CD4-positive, alpha-beta T cell treated with Interleukin-12 subunit alpha and Interleukin-12 subunit beta, for 1 hour (primary cell): ENCODE measurements at regions not wholly inside any gene's neighbourhood (a gene's known extent, or its start where the extent isn't known, plus 50 kb on each side); places are given as distances from the start of the nearest gene placed in this dataset.

ENCODE experiments used
- DNase-seq: peaks from one replicate; pipeline ENCODE4 v3.0.0-alpha.2; 2020

GRCh38 chr1:218828125-218828650, 345.5 kb upstream of the LYPLAL1 start:
- no peak for DNase-seq

DNA sequence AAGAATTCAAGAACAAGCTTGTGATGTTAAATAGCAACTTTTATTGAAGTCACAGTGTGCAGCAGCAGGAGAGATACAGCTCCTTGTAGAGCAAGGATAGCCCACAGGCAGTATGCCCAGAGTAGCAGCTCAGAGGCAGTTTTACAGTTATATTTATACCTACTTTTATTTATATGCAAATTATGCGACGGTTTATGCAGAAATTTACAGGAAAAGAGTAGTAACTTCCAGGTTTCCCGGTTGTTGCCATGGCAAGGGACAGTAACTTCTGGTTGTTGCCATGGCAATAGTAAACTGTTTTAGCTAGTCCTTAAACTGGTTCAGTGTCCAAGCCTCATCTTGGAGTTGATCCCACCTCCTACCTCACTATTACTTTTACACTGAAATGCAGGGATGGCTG, 344.6 kb upstream of the LYPLAL1 start:
- DNase-seq, result no peak

DNA sequence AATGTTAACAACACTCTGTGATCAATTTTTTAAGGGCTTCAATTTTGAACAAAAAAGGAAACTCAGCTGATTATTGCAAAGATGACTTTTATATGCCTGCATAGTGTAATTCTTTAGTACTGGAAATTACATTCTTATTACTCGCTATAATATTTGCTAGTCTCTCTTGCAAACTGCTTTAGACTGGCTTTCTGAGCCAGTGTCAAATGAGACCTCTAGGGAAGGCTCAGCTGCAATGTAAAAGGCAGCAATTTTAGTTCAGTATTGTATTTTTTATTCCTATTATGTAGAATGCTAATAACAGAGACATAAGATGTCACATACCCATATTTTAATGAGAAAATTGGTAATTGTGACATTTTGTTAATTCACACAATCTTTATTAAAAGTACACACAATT, 338.1 kb upstream of the LYPLAL1 start:
- no peak for DNase-seq

DNA sequence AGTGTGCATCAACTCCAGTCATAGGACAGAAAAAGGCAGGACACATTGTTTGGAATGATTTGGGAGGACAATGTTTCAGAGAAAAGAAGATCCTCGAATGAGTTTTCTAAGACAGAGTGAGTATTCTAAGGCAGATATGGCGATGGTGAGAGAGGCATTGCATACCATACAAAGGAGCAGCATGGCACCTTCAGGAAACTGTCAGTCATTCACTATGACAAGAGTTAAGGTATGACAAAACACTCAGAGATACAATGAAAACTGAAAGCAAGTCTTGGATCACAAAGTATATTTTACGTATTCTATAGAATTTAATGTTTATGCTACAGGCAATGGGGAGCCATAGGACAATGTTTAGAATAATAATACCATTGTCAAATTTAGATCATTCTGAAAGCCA, 337.4 kb upstream of the LYPLAL1 start:
- no peak for DNase-seq

DNA sequence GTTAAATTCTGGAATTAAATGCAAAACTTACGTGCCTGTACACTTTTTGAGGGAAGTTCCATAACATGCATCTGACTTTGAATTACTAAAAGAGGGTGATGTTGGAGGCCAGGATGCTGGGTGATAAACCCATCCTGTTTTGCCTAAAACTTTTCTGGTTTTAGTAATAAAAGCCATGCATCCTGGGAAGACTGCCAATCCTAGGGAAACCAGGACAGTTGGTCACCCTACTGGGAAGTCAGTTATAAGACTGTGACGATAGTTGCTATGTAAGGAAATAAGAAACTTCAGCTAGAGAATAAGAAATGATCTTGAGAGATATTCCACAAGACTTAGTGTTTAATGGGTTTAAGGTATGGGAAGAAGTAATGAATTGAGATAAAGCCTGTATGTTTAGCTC, 336.6 kb upstream of the LYPLAL1 start:
- no peak for DNase-seq

GRCh38 chr1:218845589-218845988, 328.1 kb upstream of the LYPLAL1 start:
- DNase-seq, result no peak

DNA sequence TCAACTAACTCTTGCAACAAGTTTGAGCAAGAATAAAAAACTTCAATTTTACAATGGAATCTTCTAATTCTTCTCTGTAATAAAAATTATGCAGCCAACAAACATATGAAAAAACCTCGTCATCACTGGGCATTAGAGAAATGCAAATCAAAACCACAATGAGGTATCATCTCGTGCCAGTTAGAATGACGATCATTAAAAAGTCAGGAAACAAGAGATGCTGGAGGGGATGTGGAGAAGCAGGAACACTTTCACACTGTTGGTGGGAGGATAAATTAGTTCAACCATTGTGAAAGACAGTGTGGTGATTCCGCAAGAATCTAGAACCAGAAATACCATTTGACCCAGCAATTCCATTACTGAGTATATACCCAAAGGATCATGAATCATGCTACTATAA, 327.5 kb upstream of the LYPLAL1 start:
- DNase-seq, result no peak

GRCh38 chr1:218847089-218847768, 326.4 kb upstream of the LYPLAL1 start:
- DNase-seq, result no peak

- DNase-seq, result no peak
These were observed 325.7 kb upstream of the LYPLAL1 start for GRCh38 chr1:218848009-218848408.

DNA sequence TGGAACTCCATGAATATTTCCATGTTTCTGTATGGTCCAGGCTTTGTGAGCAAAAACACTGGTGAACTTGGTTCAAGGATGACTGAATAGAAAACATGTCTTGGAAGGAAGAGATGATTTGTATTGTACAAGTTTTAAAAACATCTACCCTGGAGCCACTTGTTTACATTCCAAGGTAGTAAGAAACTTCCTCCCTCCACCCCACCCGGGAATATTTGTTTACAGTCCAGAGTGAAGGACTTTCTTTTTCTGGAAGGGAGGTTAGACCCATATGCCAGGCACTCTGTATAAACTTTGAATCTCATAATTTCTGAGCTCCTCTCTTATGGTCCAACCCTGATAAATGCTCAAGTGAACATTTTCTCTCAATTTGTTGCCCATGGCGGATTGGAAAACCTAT, 323.3 kb upstream of the LYPLAL1 start:
- DNase-seq, result no peak

- no peak for DNase-seq
These were observed 322.1 kb upstream of the LYPLAL1 start for GRCh38 chr1:218851586-218851985.

DNA sequence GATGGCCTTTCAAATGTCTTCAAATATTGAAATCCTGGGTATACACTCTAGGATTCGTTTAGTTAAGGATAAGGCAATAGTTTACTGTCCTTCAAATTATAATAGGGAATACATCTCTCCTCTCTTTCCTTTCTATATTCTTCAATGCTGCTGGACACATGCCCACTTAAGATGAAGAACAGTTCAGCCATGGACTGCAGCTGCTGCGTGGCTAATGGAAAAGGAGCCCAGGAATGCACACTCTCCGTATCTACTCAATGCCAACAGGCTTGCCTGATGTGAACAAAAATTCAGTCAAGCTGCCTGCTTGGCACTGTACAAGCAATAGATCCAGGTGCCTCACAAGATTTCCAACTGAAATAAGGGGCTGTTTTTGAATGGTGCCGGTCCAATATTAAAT, 321.2 kb upstream of the LYPLAL1 start:
- DNase-seq, result no peak

GRCh38 chr1:218863987-218864386, 309.7 kb upstream of the LYPLAL1 start:
- DNase-seq, result no peak

DNA sequence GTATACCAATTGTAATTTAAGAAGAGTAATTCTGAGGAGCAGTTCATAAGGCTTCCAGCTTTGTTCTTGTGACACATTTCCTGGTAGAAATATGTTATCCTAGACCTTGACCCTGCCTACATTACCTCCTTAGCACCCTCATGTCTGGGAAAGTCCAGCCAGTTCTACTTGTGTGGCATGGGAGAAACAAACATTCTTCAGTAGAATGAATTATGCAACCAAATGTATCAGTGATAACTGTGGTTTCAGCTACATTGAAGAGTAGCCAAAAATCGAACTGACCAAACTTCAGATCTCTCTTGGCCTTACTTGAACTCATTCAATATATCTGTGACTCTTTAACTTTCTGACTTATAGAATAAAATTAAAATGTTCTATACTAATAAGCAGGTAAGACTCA, 308.1 kb upstream of the LYPLAL1 start:
- DNase-seq, result no peak

GRCh38 chr1:218866507-218866906, 307.2 kb upstream of the LYPLAL1 start:
- no peak for DNase-seq

DNA sequence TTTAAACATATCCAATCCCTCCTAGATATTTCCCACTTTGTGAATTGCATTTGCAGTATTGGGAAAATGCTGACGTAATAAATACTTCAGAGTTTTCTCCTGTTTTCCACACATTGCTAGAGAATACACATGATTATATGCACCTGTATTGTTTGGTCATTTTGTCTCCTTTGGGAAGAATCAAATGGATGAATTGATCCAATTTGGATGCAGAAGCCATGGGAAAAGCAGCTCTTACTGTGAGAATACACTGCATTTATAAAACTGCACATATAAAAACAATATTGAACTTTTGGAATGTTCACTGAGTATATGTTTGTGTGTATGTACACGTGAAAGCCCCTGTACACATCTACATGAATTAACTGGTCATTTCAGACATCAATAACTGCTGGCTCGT, 306.6 kb upstream of the LYPLAL1 start:
- DNase-seq, result no peak

DNA sequence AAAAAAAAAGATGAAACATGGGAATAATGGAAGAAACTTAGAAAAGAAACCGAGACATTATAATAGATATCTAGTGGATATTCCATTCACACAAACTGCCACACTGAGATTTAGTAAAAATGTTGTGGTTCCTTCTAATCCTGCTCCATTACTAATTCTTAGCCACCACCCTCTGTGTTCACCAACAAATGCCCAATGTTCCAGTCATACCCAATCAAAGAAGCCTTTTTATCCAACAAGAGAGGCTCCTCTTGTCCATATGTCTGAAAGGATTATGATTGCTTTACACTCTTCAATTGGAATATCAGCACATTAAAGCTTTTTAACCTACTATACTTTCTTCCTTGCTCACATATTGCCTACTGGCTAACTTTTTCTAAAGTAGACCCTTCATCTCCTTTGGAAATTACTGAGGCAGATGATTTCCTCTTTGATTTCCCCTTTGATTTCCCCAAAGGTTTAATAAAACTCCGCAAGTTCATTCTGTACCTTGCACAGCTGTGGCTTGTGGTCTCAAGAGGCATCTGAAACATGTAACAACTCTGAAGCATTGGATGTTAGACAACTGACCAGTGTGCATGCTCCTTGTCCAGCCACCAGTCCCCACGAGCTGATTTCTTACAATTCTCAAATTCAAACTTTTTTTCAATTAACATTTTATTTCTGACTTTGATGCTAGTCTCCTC, 305.6 kb upstream of the LYPLAL1 start:
- DNase-seq, result no peak

DNA sequence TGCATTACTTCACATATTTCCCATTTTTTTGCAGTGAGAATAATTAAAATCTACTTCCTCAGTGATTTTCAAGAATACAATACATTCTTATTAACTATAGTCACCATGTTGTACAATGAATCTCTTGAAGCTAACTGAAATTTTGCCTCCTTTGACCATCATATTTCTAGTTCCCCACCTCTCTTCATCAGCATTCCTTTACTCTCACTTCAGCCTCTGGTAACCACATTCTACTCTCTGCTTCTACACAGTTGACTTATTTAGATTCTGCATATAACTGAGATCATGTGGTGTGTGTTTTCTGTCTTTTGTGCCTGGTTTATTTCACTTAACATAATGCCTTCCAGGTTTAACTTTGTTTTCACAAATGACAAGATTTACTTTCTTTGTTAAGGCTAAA, 304.4 kb upstream of the LYPLAL1 start:
- no peak for DNase-seq

DNA sequence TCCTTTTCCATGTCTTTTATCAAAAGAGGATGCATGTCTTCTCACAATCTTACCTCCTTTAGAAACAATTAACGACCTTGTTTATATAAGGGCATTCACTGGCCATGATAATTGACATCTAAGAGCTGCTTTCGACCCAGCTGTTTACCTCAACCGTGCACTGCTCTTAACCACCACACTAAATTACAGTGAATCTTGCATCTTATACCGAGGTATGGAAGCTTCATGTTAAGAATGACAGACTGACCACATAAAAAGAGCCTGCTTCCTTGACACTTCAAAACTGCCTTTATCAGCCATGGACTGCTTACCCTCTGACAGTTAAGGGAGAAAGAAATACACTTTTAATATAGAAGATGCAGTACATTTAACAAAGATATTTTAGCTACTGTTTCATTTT, 301.7 kb upstream of the LYPLAL1 start:
- no peak for DNase-seq

DNA sequence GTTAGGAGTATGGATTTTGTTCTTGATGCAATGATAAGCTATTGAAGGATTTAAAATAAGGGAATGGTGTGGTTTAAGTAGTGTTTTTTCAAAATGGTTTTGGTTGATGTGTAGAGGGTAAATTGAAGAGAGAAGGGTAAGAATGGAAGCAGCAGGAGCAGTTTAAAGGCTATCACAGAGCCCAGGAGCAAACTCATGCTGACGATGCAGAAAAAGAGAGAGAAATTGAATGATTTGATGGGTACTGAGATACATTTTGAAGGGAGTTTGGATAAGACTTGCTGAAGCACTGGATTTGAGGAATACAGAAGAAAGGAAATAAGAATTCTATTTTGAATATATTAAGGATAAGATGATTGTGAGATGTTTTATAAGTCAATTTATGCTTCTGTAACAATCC, 300.8 kb upstream of the LYPLAL1 start:
- DNase-seq, result no peak

DNA sequence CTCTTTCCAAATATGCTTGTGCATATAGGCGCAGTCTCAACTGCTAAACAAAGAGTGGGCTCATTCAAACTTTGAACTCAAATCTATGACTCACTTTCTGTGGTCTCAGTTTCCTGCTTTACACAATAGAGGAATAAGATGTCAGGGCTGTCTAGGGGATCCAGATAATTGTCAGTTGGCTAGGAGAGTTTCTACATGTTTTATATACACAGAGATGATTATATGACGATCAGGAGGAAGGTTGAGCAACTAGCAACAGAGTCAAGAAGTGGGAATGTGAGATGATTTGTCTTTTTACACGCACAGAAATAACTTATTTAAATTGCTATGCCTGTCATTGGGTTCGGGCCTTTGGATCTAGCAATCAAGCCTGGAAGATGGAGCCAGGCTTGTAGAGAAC, 299.4 kb upstream of the LYPLAL1 start:
- no peak for DNase-seq

GRCh38 chr1:218874801-218875400, 298.8 kb upstream of the LYPLAL1 start:
- no peak for DNase-seq

DNA sequence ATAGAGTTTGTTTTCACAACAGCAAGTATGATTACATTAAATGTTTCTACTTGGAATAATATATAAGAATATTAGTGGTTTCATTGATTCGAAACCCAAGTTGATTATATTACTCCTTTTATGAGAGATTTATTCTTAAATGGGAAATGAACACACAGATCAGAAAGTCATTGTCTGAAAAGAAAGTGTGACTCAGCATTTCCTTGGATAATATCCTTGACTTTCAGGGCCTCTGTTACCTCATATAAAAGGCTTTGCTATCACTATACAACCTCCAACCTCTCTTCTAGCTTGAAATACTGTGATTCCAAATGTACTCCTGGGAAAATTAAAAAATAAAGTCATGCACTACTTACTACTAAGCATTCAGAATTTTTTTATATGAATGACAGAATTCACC, 295.3 kb upstream of the LYPLAL1 start:
- no peak for DNase-seq

- DNase-seq, result no peak
These were observed 293.1 kb upstream of the LYPLAL1 start for GRCh38 chr1:218880484-218881060.
